B cell (primary cell): ENCODE measurements at regions not wholly inside any gene's neighbourhood (a gene's known extent, or its start where the extent isn't known, plus 50 kb on each side); places are given as distances from the start of the nearest gene placed in this dataset.

ENCODE experiments used
- ATAC-seq: fragments of 200-7000 bp; cut with Tn5 transposase; one replicate; pipeline ENCODE4 v1.10.0; 2021; ENCODE audit warnings: low read depth, mild to moderate bottlenecking, moderate number of reproducible peaks, moderate library complexity
- CTCF ChIA-PET: fragments of 350-600 bp; sonication (Branson Sonifier 250); formaldehyde crosslinking; loops from one replicate; lab custom pipeline; 2021; ENCODE audit warnings: antibody characterized with exemption, inconsistent platforms; lab: Charles Lee
- POLR2A ChIA-PET: fragments of 350-600 bp; sonication (Branson Sonifier 250); formaldehyde crosslinking; loops from one replicate; lab custom pipeline; 2021; ENCODE audit warnings: antibody characterized with exemption; lab: Charles Lee
- DNase-seq: peaks from one replicate; pipeline ENCODE4 v3.0.0; 2013
- H2AFZ ChIP-seq: 2 replicates; pipeline ENCODE4 v1.6.1; 2012; ENCODE audit warnings: mild to moderate bottlenecking, low read depth, low read length; ENCODE audit not compliant: insufficient read depth, poor library complexity, severe bottlenecking
- H3K27ac ChIP-seq, 2 donors: 1 replicate in 1 of 2; 2 replicates in 1 of 2; pipeline ENCODE4 v1.5.1; 2012 to 2013; ENCODE audit warnings: low read length in 2 of 2, mild to moderate bottlenecking in 2 of 2, moderate library complexity in 1 of 2
- H3K27me3 ChIP-seq, 4 experiments: fragments of 200-600 bp in 1 of 4; sonication (generic) in 1 of 4; replicated peaks in 1 of 4; 1 replicate in 2 of 4; 2 replicates in 2 of 4; pipeline versions ENCODE4 v1.6.1 to v1.7.0; 2013 to 2016; ENCODE audit warnings: low read length in 3 of 4, mild to moderate bottlenecking in 2 of 4, mixed read lengths in 1 of 4, moderate library complexity in 1 of 4; ENCODE audit not compliant: insufficient read depth in 4 of 4, control insufficient read depth in 3 of 4; ENCODE audit errors: control extremely low read depth in 1 of 4
- H3K36me3 ChIP-seq, 2 experiments: replicated peaks in 1 of 2; 1 replicate in 1 of 2; 2 replicates in 1 of 2; pipeline versions ENCODE4 v1.6.1 to v1.7.1; 2013; ENCODE audit warnings: low read length in 1 of 2; ENCODE audit not compliant: insufficient read depth in 2 of 2, control insufficient read depth in 1 of 2; ENCODE audit errors: control extremely low read depth in 1 of 2, extremely low read depth in 1 of 2
- H3K4me1 ChIP-seq, 2 donors: fragments of 200-600 bp in 1 of 2; sonication (generic) in 1 of 2; 1 replicate in 1 of 2; 2 replicates in 1 of 2; pipeline versions ENCODE4 v1.5.1 to v1.6.1; 2013 to 2017; ENCODE audit warnings: low read length in 2 of 2; ENCODE audit not compliant: control insufficient read depth in 2 of 2, insufficient read depth in 2 of 2
- H3K4me2 ChIP-seq: replicated peaks from 2 replicates; pipeline ENCODE3; 2012; ENCODE audit warnings: mild to moderate bottlenecking, low read depth, low read length; ENCODE audit not compliant: poor library complexity, severe bottlenecking
- H3K4me3 ChIP-seq, 5 experiments: fragments of 200-600 bp in 1 of 5; sonication (generic) in 1 of 5; 1 replicate in 3 of 5; 2 replicates in 2 of 5; pipeline versions ENCODE4 v1.5.1 to v1.7.0; 2011 to 2016; ENCODE audit warnings: low read length in 4 of 5, mild to moderate bottlenecking in 4 of 5, low read depth in 2 of 5, control low read depth in 1 of 5, moderate library complexity in 1 of 5; ENCODE audit not compliant: insufficient read depth in 1 of 5; ENCODE audit errors: control extremely low read depth in 1 of 5, extremely low read depth in 1 of 5
- H3K79me2 ChIP-seq: fragments of 200-600 bp; sonication (generic); one replicate; pipeline ENCODE4 v1.6.0; 2016; ENCODE audit warnings: low read length; ENCODE audit not compliant: control insufficient read depth, insufficient read depth
- H3K9ac ChIP-seq: fragments of 200-600 bp; sonication (generic); 2 replicates; pipeline ENCODE4 v1.6.1; 2017; ENCODE audit warnings: mild to moderate bottlenecking, low read length, moderate library complexity
- H3K9me3 ChIP-seq, 3 donors: one replicate each; pipeline versions ENCODE4 v1.6.1 to v1.7.1; 2013; ENCODE audit warnings: low read length in 2 of 3; ENCODE audit not compliant: control insufficient read depth in 2 of 3, insufficient read depth in 1 of 3; ENCODE audit errors: control extremely low read depth in 1 of 3
- H4K20me1 ChIP-seq: 2 replicates; pipeline ENCODE4 v1.6.0; 2012; ENCODE audit warnings: mild to moderate bottlenecking, low read length; ENCODE audit not compliant: insufficient read depth, control insufficient read depth, poor library complexity, severe bottlenecking
- H3K27ac Mint-ChIP-seq: one replicate; pipeline ENCODE4 v1.8.0; 2021; ENCODE audit warnings: mixed read lengths
- H3K27me3 Mint-ChIP-seq: one replicate; pipeline ENCODE4 v1.8.0; 2021; ENCODE audit warnings: mixed read lengths
- H3K4me1 Mint-ChIP-seq: one replicate; pipeline ENCODE4 v1.8.0; 2021; ENCODE audit warnings: mixed read lengths
- H3K4me3 Mint-ChIP-seq: one replicate; pipeline ENCODE4 v1.8.0; 2021; ENCODE audit warnings: mixed read lengths
- H3K9me3 Mint-ChIP-seq: one replicate; pipeline ENCODE4 v1.8.0; 2022; ENCODE audit warnings: mixed read lengths; ENCODE audit not compliant: insufficient read depth
- EZH2 ChIP-seq: IDR thresholded peaks from 2 replicates; pipeline ENCODE4 v1.6.1; 2012; ENCODE audit warnings: borderline replicate concordance, low read depth, mild to moderate bottlenecking, moderate library complexity, low read length; ENCODE audit not compliant: insufficient read depth, poor library complexity, severe bottlenecking
- WGBS: methylation state at CpG from one replicate; pipeline ENCODE4 v1.1.5; 2013; ENCODE audit warnings: missing lambda C conversion rate; ENCODE audit not compliant: insufficient coverage; 5-methylcytosine and 5-hydroxymethylcytosine counted together
- intact Hi-C: fragments of 100-400 bp; cut with micrococcal nuclease; formaldehyde crosslinking; loops from one replicate; pipeline ENCODE4 v1.10.0; 2022
- TF ChIP-seq, protein P1 (sequence below): fragments of 200-600 bp; IDR thresholded peaks from one replicate; pipeline ENCODE4 v1.8.0; 2022; ENCODE audit warnings: antibody characterized with exemption, mild to moderate bottlenecking

DNA sequence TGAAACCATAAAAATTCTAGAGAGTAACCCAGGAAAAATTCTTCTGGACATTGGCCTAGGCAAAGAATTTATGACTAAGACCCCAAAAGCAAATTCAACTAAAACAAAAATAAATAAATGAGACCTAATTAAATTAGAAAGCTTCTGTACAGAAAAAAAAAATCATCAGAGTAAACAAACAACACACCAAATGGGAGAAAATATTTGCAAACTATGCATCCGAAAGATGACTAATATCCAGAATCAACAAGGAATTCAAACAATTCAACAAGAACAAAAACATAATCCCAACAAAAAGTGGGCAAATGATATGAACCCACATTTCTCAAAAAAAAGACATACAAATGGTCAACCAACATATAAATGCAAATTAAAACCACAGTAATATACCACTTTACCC lies 242.6 kb upstream of the CDYL start:
- H3K27me3 ChIP-seq = peaks cover 0 to 9% (median 0%) of the 10 kb centered on the region in 4 experiments
- Mint-ChIP-seq H3K9me3 (peaks cover 12% of the 10 kb centered on the region), H3K4me1 (no peaks in the 10 kb centered on the region), H3K27ac (no peak overlapping the region), H3K4me3 (no peak overlapping the region), H3K27me3 (peaks cover 35% of the 10 kb centered on the region)
- intact Hi-C loops = no loop called here
- no peak overlapping the region for H3K4me2 ChIP-seq
- peaks cover 3 to 5% (median 5%) of the 10 kb centered on the region in 3 donors for H3K9me3 ChIP-seq
- H3K9ac ChIP-seq = no peak overlapping the region
- H3K27ac ChIP-seq = no peak overlapping the region
- no peak for ATAC-seq
- ChIA-PET POLR2A (no interaction called here), CTCF (no interaction called here)
- no peaks in the 10 kb centered on the region for H3K4me1 ChIP-seq
- 100% methylated on average over 1 of the region's 1 CpG for WGBS
- TF ChIP-seq EZH2 = no peak
- TF ChIP-seq, protein P1, sequence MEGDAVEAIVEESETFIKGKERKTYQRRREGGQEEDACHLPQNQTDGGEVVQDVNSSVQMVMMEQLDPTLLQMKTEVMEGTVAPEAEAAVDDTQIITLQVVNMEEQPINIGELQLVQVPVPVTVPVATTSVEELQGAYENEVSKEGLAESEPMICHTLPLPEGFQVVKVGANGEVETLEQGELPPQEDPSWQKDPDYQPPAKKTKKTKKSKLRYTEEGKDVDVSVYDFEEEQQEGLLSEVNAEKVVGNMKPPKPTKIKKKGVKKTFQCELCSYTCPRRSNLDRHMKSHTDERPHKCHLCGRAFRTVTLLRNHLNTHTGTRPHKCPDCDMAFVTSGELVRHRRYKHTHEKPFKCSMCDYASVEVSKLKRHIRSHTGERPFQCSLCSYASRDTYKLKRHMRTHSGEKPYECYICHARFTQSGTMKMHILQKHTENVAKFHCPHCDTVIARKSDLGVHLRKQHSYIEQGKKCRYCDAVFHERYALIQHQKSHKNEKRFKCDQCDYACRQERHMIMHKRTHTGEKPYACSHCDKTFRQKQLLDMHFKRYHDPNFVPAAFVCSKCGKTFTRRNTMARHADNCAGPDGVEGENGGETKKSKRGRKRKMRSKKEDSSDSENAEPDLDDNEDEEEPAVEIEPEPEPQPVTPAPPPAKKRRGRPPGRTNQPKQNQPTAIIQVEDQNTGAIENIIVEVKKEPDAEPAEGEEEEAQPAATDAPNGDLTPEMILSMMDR = no peak
- no peaks in the 10 kb centered on the region for H3K36me3 ChIP-seq
- DNase-seq = no peak
- no peaks in the 10 kb centered on the region for H3K79me2 ChIP-seq
- H3K4me3 ChIP-seq = no peak overlapping the region
- H4K20me1 ChIP-seq = no peaks in the 10 kb centered on the region
- H2AFZ ChIP-seq = no peak overlapping the region

DNA sequence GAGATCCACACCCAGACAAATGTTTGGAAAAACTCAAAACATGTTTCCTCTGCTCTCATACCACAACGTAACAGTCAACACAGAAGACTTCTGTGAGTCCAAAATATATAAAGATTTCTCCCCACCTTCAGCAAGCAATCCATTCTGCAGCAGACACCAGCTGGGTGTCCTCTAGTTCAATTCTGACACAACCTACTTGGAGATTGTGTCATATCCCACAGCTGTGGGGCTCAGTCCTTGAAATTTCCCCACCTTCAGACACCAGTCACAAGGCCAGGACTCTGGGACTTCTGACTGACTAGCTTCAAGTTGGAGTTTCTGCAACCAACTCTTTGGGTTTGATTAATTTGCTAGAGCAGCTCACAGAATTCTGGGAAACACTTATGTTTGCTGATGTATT lies 244.8 kb upstream of the CDYL start:
- Histone ChIP-seq H3K36me3 (no peaks in the 10 kb centered on the region), H3K27me3 (peaks cover 0 to 9% (median 2%) of the 10 kb centered on the region in 4 experiments), H3K4me3 (no peak overlapping the region), H2AFZ (no peak overlapping the region), H3K27ac (no peak overlapping the region), H3K79me2 (no peaks in the 10 kb centered on the region), H3K9me3 (peaks cover 0 to 5% (median 5%) of the 10 kb centered on the region in 3 donors), H3K9ac (no peak overlapping the region), H3K4me2 (no peak overlapping the region), H4K20me1 (no peaks in the 10 kb centered on the region), H3K4me1 (no peaks in the 10 kb centered on the region)
- 82% methylated on average over 1 of the region's 1 CpG for WGBS
- Mint-ChIP-seq H3K27ac (no peak overlapping the region), H3K4me3 (no peak overlapping the region), H3K4me1 (no peaks in the 10 kb centered on the region), H3K27me3 (peaks cover 45% of the 10 kb centered on the region), H3K9me3 (peaks cover 12% of the 10 kb centered on the region)
- no peak for ATAC-seq
- TF ChIP-seq, protein P1 = no peak
- TF ChIP-seq EZH2 = no peak
- intact Hi-C loops = no loop called here
- POLR2A ChIA-PET = no interaction called here
- CTCF ChIA-PET = no interaction called here
- DNase-seq = no peak
